Calu3 (cell line): ENCODE measurements at regions not wholly inside any gene's neighbourhood (a gene's known extent, or its start where the extent isn't known, plus 50 kb on each side); places are given as distances from the start of the nearest gene placed in this dataset.

ENCODE experiments used
- BruUV-seq: library from RNA; stranded (reverse); fragments of 400-500 nt; replicated peaks from 2 replicates; lab custom pipeline; 2021; lab: Mats Ljungman, UMichigan
- CTCF ChIA-PET: fragments of 300-600 bp; sonication (Branson Sonifier 250); formaldehyde crosslinking; loops from one replicate; lab custom pipeline; 2022; ENCODE audit warnings: antibody characterized with exemption; lab: Charles Lee
- DNase-seq: peaks from one replicate; pipeline ENCODE4 v3.0.0; 2022
- H3K27ac Mint-ChIP-seq: one replicate; pipeline ENCODE4 v1.8.0; 2022; ENCODE audit warnings: mixed read lengths; ENCODE audit not compliant: unreplicated experiment
- H3K27me3 Mint-ChIP-seq: one replicate; pipeline ENCODE4 v1.8.0; 2022; ENCODE audit warnings: mixed read lengths; ENCODE audit not compliant: unreplicated experiment
- H3K36me3 Mint-ChIP-seq: one replicate; pipeline ENCODE4 v1.8.0; 2022; ENCODE audit warnings: mild to moderate bottlenecking, moderate library complexity, mixed read lengths; ENCODE audit not compliant: insufficient read depth, unreplicated experiment
- H3K4me1 Mint-ChIP-seq: one replicate; pipeline ENCODE4 v1.8.0; 2022; ENCODE audit warnings: mild to moderate bottlenecking, low read depth, mixed read lengths; ENCODE audit not compliant: unreplicated experiment
- H3K4me3 Mint-ChIP-seq: one replicate; pipeline ENCODE4 v1.8.0; 2022; ENCODE audit warnings: mild to moderate bottlenecking, low read depth, moderate library complexity, mixed read lengths; ENCODE audit not compliant: unreplicated experiment
- H3K9me3 Mint-ChIP-seq: one replicate; pipeline ENCODE4 v1.8.0; 2022; ENCODE audit warnings: low read depth, mixed read lengths; ENCODE audit not compliant: unreplicated experiment
- CTCF ChIP-seq: fragments of 200-600 bp; IDR thresholded peaks from one replicate; pipeline ENCODE4 v1.8.0; 2022; ENCODE audit warnings: antibody characterized with exemption; ENCODE audit not compliant: unreplicated experiment
- intact Hi-C: fragments of 100-400 bp; cut with micrococcal nuclease; formaldehyde crosslinking; loops from one replicate; pipeline ENCODE4 v1.10.0; 2022; ENCODE audit not compliant: unreplicated experiment

DNA sequence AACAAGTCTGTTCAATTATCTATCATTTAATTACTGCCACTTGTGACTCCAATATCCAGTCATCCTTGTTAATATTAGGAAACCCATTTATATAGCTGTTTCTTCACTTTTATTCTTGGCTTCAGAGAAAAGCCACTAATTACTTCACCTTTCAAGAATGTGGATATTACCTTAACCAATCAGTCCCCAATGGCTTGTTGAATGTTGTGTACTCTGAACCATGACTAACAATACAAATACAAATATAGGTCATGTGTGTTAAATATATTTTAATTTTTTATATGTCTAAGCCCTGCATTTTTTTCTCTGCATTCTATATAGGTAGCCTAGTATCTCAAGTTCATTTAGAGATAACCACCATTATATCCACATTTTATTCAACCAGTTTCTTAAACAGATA is 1513.4 kb upstream of the AGA start:
- H3K4me1 Mint-ChIP-seq, result peaks cover 14% of the 10 kb centered on the region
- peaks cover 2% of the 10 kb centered on the region for H3K9me3 Mint-ChIP-seq
- CTCF ChIA-PET, result no interaction called here
- TF ChIP-seq CTCF, result no peak
- no peak overlapping the region for H3K27ac Mint-ChIP-seq
- no peaks in the 10 kb centered on the region for H3K27me3 Mint-ChIP-seq
- intact Hi-C loops, result no loop called here
- no peak overlapping the region for H3K4me3 Mint-ChIP-seq
- no peaks in the 10 kb centered on the region for H3K36me3 Mint-ChIP-seq
- no TSS peak for BruUV-seq
- no peak for DNase-seq

- H3K36me3 Mint-ChIP-seq, result no peaks in the 10 kb centered on the region
- no peak overlapping the region for H3K27ac Mint-ChIP-seq
- no peak for DNase-seq
- no peaks in the 10 kb centered on the region for H3K27me3 Mint-ChIP-seq
- H3K9me3 Mint-ChIP-seq, result peaks cover 2% of the 10 kb centered on the region
- TF ChIP-seq CTCF, result no peak
- H3K4me3 Mint-ChIP-seq, result no peak overlapping the region
- no TSS peak for BruUV-seq
- CTCF ChIA-PET, result no interaction called here
- peaks cover 14% of the 10 kb centered on the region for H3K4me1 Mint-ChIP-seq
- intact Hi-C loops, result no loop called here
These were observed 1516.6 kb upstream of the AGA start for GRCh38 chr4:178958725-178959440.

GRCh38 chr4:178963446-178964045 is 1521.3 kb upstream of the AGA start:
- Mint-ChIP-seq H3K9me3 (peaks cover 2% of the 10 kb centered on the region), H3K36me3 (no peaks in the 10 kb centered on the region), H3K27me3 (no peaks in the 10 kb centered on the region), H3K4me1 (peaks cover 24% of the 10 kb centered on the region), H3K27ac (no peak overlapping the region), H3K4me3 (no peak overlapping the region)
- TF ChIP-seq CTCF, result no peak
- DNase-seq, result no peak
- BruUV-seq, result no TSS peak
- intact Hi-C loops, result no loop called here
- CTCF ChIA-PET, result no interaction called here

DNA sequence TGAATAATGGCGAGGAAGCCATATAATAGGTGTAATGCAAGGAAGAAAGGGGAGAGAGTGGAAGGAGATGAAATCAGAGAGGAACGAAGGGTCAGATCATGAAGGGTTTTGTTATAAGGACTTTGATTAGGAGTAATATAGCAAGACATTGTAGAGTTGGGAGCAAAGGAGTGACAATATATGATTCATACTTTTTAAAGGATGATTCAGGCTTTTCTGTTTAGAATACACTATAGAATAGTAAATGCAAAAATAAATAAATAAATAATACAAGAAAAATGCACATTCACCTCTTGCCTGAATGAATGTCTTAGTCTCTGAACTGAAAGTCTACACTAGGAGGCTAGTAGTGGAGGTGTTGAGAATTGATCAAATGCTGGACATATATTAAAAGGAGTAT is 1524.4 kb upstream of the AGA start:
- BruUV-seq, result no TSS peak
- H3K4me1 Mint-ChIP-seq, result peaks cover 9% of the 10 kb centered on the region
- no peak for DNase-seq
- CTCF ChIA-PET, result no interaction called here
- no peak overlapping the region for H3K27ac Mint-ChIP-seq
- H3K9me3 Mint-ChIP-seq, result peaks cover 2% of the 10 kb centered on the region
- no peaks in the 10 kb centered on the region for H3K36me3 Mint-ChIP-seq
- no peaks in the 10 kb centered on the region for H3K27me3 Mint-ChIP-seq
- TF ChIP-seq CTCF, result no peak
- no peak overlapping the region for H3K4me3 Mint-ChIP-seq
- intact Hi-C loops, result no loop called here
